Karpas-422 (cell line): ENCODE measurements at regions not wholly inside any gene's neighbourhood (a gene's known extent, or its start where the extent isn't known, plus 50 kb on each side); places are given as distances from the start of the nearest gene placed in this dataset.

Experiments used
- DNase-seq: peaks from one replicate; pipeline ENCODE4 v3.0.0-alpha.2; 2015
- H2AFZ ChIP-seq: fragments of 200-600 bp; sonication (generic); 2 replicates; pipeline ENCODE4 v1.6.1; 2014; ENCODE audit warnings: antibody characterized with exemption, low read length, mixed read lengths
- H3K27ac ChIP-seq: fragments of 200-600 bp; sonication (generic); 2 replicates; pipeline ENCODE4 v1.5.1; 2014; ENCODE audit warnings: mild to moderate bottlenecking, low read length, moderate library complexity
- H3K27me3 ChIP-seq: fragments of 200-600 bp; sonication (generic); 2 replicates; pipeline ENCODE4 v1.6.1; 2014; ENCODE audit warnings: low read length, mixed read lengths
- H3K36me3 ChIP-seq: fragments of 200-600 bp; sonication (generic); 2 replicates; pipeline ENCODE4 v1.6.1; 2014; ENCODE audit warnings: low read length, mixed read lengths; ENCODE audit not compliant: insufficient read depth
- H3K4me1 ChIP-seq: fragments of 200-600 bp; sonication (generic); 2 replicates; pipeline ENCODE4 v1.6.1; 2014; ENCODE audit warnings: mild to moderate bottlenecking, low read length, mixed read lengths
- H3K4me2 ChIP-seq: fragments of 200-600 bp; sonication (generic); 2 replicates; pipeline ENCODE4 v1.6.1; 2014; ENCODE audit warnings: low read length, low read depth, mild to moderate bottlenecking; ENCODE audit not compliant: poor library complexity, severe bottlenecking
- H3K4me3 ChIP-seq: fragments of 200-600 bp; sonication (generic); 2 replicates; pipeline ENCODE4 v1.5.1; 2014; ENCODE audit warnings: mild to moderate bottlenecking, antibody characterized with exemption, low read length, mixed read lengths
- H3K79me2 ChIP-seq: fragments of 200-600 bp; sonication (generic); 2 replicates; pipeline ENCODE4 v1.6.1; 2014; ENCODE audit warnings: mild to moderate bottlenecking, low read length, mixed read lengths
- H3K9ac ChIP-seq: fragments of 200-600 bp; sonication (generic); 2 replicates; pipeline ENCODE4 v1.6.0; 2014; ENCODE audit warnings: low read length
- H3K9me2 ChIP-seq: fragments of 200-600 bp; sonication (generic), shearing (Covaris generic); replicated peaks from 2 replicates; pipeline ENCODE4 v1.6.0; 2014; ENCODE audit warnings: mild to moderate bottlenecking, low read length, moderate library complexity; ENCODE audit not compliant: insufficient read depth
- H3K9me3 ChIP-seq: fragments of 300-700, 200-600 bp; sonication (generic); 2 replicates; pipeline ENCODE4 v1.6.1; 2014; ENCODE audit warnings: low read length, mixed read lengths
- H4K20me1 ChIP-seq: fragments of 200-600 bp; sonication (generic); 2 replicates; pipeline ENCODE4 v1.6.1; 2014; ENCODE audit warnings: mild to moderate bottlenecking, antibody characterized with exemption, low read length, low read depth; ENCODE audit not compliant: insufficient read depth

DNA sequence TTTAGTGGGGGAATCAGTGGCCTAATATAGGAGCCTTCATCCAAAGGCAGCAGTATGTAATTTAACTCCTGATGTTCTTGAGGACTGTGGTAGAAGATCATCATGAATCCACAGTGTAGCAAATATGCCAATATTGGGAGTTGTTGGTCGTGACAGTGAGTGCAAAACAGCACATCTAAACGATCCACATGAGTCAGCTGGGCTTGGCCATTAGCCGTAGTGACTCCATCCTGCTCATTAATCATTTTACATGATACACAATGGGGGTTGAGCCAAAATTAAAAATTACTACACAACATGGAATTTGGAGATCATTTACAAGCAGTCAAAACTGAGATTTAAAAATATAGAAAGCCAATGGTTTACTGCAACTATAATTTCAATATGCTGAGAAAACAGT is 653.9 kb upstream of the CAMK1G start:
- H3K9ac ChIP-seq = no peak overlapping the region
- H3K36me3 ChIP-seq = no peaks in the 10 kb centered on the region
- no peaks in the 10 kb centered on the region for H4K20me1 ChIP-seq
- H3K27me3 ChIP-seq = no peaks in the 10 kb centered on the region
- H3K4me3 ChIP-seq = no peak overlapping the region
- no peak overlapping the region for H2AFZ ChIP-seq
- H3K27ac ChIP-seq = no peak overlapping the region
- no peaks in the 10 kb centered on the region for H3K79me2 ChIP-seq
- H3K9me2 ChIP-seq = no peaks in the 10 kb centered on the region
- H3K4me1 ChIP-seq = no peaks in the 10 kb centered on the region
- H3K9me3 ChIP-seq = no peaks in the 10 kb centered on the region
- H3K4me2 ChIP-seq = no peak overlapping the region
- no peak for DNase-seq

DNA sequence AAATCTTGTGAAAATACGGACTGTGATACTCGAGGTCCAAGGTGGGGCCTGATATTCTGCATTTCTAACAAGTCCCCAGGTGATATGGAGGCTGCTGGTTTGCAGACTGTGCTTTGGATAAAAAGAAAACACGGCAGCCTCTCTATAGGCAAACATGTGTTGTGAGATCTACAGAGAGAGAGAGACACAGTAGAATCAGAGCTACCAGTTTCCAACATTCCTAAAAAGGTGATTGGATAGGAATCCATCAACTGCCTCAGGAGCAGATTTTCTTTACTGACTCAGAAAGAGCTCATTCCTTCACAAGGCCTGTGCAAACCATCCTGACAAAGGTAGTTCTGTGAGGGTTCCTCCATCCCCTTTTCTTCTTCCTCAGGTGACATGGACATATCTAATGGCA is 651.6 kb upstream of the CAMK1G start:
- H4K20me1 ChIP-seq = no peaks in the 10 kb centered on the region
- H3K79me2 ChIP-seq = no peaks in the 10 kb centered on the region
- no peak overlapping the region for H3K27ac ChIP-seq
- no peaks in the 10 kb centered on the region for H3K9me3 ChIP-seq
- no peak overlapping the region for H3K4me2 ChIP-seq
- H3K9me2 ChIP-seq = no peaks in the 10 kb centered on the region
- no peaks in the 10 kb centered on the region for H3K27me3 ChIP-seq
- H3K9ac ChIP-seq = no peak overlapping the region
- H3K4me3 ChIP-seq = no peak overlapping the region
- no peak overlapping the region for H2AFZ ChIP-seq
- DNase-seq = no peak
- no peaks in the 10 kb centered on the region for H3K36me3 ChIP-seq
- no peaks in the 10 kb centered on the region for H3K4me1 ChIP-seq

DNA sequence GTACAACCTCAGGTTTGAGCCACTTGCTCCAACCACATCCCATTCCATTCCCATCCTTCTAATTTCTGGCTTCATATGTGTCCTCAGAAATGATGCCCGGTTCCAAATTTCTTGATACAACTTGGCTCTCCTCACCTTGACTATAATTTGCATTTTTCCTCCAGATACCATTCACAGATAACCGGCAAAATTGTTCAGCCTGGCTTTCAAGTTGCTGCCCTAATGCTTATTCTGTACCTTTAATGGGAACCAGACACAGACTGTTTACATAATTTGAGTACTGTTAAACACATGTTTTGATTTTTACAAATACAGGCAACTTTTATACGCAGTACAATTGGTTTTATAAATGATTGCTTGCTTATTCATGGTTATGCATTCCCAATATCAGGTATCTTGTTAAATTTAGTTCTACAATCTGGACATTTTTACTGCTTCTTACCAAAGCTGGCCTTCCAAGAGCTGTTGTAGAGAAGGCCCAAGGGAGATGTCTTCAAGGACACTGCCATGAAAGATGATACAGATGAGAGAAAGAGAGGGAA is 649.5 kb upstream of the CAMK1G start:
- Histone ChIP-seq H3K9me3 (no peaks in the 10 kb centered on the region), H2AFZ (no peak overlapping the region), H3K9ac (no peak overlapping the region), H4K20me1 (no peaks in the 10 kb centered on the region), H3K36me3 (no peaks in the 10 kb centered on the region), H3K27ac (no peak overlapping the region), H3K4me1 (no peaks in the 10 kb centered on the region), H3K4me3 (no peak overlapping the region), H3K27me3 (no peaks in the 10 kb centered on the region), H3K9me2 (no peaks in the 10 kb centered on the region), H3K79me2 (no peaks in the 10 kb centered on the region), H3K4me2 (no peak overlapping the region)
- DNase-seq = no peak

DNA sequence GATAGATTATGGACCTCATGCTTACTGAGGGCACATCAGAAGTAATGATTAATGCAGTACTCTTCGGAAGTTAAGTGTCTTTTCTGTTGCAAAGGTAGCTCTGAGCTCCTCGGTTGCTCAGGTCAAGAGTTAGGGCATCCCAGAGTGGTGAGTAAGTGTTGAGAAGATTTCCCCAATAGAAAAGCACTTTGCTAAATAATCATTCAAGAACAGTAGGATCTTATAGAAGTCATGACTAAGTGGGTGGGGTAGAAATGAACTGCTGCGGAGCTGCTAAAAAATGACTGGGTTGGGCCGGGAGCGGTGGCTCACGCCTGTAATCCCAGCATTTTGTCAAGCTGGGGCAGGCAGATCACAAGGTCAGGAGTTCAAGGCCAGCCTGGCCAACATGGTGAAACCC is 648.6 kb upstream of the CAMK1G start:
- Histone ChIP-seq H3K27me3 (no peaks in the 10 kb centered on the region), H3K4me3 (no peak overlapping the region), H3K9ac (no peak overlapping the region), H3K9me3 (no peaks in the 10 kb centered on the region), H3K27ac (no peak overlapping the region), H4K20me1 (no peaks in the 10 kb centered on the region), H3K4me2 (no peak overlapping the region), H3K9me2 (no peaks in the 10 kb centered on the region), H3K36me3 (no peaks in the 10 kb centered on the region), H2AFZ (no peak overlapping the region), H3K4me1 (no peaks in the 10 kb centered on the region), H3K79me2 (no peaks in the 10 kb centered on the region)
- no peak for DNase-seq

DNA sequence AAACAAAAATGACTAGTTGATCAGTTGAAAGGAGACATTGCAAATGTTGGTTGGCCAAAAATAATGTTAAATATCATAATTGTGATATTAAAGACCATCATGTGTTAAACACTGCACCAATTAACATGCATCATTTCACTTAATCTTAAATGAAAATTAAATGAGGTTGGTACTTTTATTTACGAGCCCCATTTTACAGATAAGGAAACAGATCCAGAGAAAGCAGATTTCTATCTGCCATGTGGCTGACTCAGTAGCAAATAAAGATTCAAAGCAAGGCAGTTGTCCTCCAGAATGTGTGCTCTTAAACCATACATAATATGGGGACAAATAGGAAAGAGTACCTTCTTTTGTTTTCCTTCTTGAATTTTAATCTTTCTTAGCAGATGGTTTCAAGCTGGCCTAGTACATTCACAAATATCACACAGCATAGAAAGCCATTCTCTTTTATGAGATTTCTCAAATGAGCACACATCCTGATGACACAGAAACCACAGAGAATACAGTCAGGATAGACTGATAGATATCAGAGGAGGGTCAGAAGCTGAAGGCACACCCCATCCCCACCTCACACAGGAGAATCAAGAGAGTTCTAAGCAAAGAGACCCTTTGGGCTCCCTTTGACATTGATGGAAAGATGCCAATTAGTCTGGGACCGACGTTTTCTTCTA is 647.9 kb upstream of the CAMK1G start:
- Histone ChIP-seq H3K27ac (no peak overlapping the region), H3K9ac (no peak overlapping the region), H4K20me1 (no peaks in the 10 kb centered on the region), H3K9me3 (no peaks in the 10 kb centered on the region), H3K4me3 (no peak overlapping the region), H3K9me2 (no peaks in the 10 kb centered on the region), H3K4me2 (no peak overlapping the region), H3K27me3 (no peaks in the 10 kb centered on the region), H2AFZ (no peak overlapping the region), H3K36me3 (no peaks in the 10 kb centered on the region), H3K4me1 (no peaks in the 10 kb centered on the region), H3K79me2 (no peaks in the 10 kb centered on the region)
- no peak for DNase-seq

DNA sequence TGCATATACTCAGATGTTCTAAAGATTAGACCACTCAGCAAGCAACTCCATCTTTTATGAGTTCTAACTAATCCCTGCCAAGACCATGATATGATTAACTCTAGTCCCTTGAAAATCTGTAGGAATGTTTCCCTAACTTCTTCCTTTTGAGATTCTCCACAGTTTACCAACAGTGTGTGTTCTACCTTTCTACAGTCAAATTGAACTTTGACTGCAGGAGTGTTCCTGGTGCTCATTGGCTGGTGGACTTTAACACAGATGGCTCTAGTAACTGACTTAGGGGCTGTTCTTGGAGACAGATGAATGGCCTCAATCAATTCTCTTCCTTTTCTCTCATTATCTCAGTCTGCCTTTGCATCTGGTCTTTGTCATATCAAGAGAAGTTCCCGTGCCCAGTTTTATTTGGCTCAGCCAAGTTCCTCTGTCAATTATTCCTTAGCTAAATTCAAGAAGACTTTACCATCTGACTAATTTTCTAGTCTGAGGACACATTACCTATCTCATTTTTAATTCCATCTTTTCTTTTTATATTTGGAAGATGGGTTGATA is 643.9 kb upstream of the CAMK1G start:
- Histone ChIP-seq H3K9me2 (no peaks in the 10 kb centered on the region), H3K9ac (no peak overlapping the region), H3K4me2 (no peak overlapping the region), H3K36me3 (no peaks in the 10 kb centered on the region), H3K9me3 (no peaks in the 10 kb centered on the region), H3K27me3 (no peaks in the 10 kb centered on the region), H2AFZ (no peak overlapping the region), H3K79me2 (no peaks in the 10 kb centered on the region), H3K4me1 (no peaks in the 10 kb centered on the region), H4K20me1 (no peaks in the 10 kb centered on the region), H3K4me3 (no peak overlapping the region), H3K27ac (no peak overlapping the region)
- DNase-seq = no peak

DNA sequence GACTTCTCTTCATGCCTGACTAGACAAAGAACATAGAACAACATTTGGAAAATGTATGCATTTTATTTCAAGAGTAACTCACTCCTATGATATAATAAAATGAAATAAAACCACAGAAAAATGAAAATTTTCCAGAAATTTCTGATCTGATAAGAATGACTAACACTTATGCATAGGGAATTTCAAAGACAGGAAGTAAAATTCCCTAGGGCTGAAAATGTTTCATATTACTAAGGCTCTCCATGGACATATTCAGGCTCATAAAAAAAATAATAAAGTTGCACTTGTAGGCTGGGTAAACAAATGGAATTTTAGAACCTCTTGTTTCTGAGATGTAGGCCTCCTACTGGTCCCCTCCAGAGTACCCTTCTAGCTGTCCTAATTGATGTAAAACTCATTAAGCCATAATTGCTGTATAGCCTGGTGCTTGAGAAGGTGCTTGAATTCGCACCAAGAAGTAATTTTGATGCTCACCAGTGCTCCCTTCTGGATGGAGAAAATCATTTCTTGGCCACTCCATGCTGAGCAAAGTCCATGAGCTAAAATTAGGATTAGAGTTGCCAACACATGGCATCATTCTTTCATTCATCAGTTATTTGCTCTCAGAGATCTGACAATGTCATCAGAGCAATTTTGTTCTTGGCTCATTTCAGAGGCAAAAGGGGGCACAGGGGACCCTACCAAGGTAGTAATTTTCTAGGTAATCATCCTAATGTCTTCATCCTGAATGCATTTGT is 641.0 kb upstream of the CAMK1G start:
- Histone ChIP-seq H3K79me2 (no peaks in the 10 kb centered on the region), H3K9me3 (no peaks in the 10 kb centered on the region), H3K4me1 (no peaks in the 10 kb centered on the region), H3K36me3 (no peaks in the 10 kb centered on the region), H2AFZ (no peak overlapping the region), H3K27ac (no peak overlapping the region), H3K9me2 (no peaks in the 10 kb centered on the region), H3K9ac (no peak overlapping the region), H3K27me3 (no peaks in the 10 kb centered on the region), H3K4me2 (no peak overlapping the region), H3K4me3 (no peak overlapping the region), H4K20me1 (no peaks in the 10 kb centered on the region)
- no peak for DNase-seq

DNA sequence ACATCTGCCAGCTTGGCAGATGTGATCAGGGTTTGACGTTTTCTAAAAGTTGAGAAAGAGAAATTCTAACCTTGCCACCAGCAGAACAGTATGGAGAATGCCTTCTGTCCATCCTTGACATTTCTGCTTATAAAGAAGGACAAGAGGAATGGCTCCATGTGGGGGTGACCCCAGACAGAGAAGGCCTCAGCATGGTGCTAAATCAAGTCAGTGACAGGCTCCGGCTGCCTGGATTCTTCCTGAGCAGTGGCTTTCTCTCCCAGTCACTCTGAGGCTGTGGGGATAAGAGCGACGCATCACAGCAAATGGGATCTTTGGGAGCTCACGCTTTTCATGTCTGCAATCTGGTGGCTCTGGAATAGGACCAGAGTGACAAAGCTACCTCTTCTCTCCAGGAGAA is 640.2 kb upstream of the CAMK1G start:
- Histone ChIP-seq H3K36me3 (no peaks in the 10 kb centered on the region), H3K9me3 (no peaks in the 10 kb centered on the region), H3K4me3 (no peak overlapping the region), H4K20me1 (no peaks in the 10 kb centered on the region), H2AFZ (no peak overlapping the region), H3K9me2 (no peaks in the 10 kb centered on the region), H3K27me3 (no peaks in the 10 kb centered on the region), H3K4me2 (no peak overlapping the region), H3K9ac (no peak overlapping the region), H3K4me1 (no peaks in the 10 kb centered on the region), H3K27ac (no peak overlapping the region), H3K79me2 (no peaks in the 10 kb centered on the region)
- no peak for DNase-seq
